ENCODE measurements at regions not wholly inside any gene's neighbourhood (a gene's known extent, or its start where the extent isn't known, plus 50 kb on each side); places are given as distances from the start of the nearest gene placed in this dataset.

DNA sequence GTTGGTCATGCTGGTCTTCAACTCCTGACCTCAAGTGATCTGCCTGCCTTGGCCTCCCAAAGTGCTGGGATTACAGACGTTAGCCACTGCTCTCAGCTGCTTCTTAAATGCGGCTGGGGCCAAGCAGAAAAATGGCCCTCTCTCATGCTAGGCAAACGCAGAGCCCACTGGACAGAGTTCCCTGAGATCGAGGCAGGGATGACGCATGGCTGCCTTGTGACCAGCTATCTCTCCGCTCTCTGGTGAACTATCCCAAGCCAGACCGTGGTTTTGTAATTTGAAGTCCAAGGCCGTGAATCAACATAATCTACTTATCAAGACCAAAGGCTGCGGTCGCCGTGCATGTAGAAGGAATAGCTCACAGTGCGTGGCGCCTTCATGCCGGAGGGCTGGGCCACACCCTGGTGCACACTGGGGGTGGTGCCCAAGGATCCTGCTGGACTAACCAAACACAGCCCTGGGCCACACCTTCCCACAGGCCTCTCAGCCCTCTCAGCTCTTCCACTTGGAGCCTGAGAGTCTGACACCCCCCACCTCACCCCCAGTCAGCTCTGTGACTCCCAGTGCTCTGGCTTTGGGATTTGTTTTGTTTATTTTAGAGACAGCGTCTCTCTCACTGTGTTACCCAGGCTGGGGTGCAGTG, 88.1 kb upstream of the CUX1 start:
- TF ChIP-seq POLR2A (IDR thresholded peaks at IDR 0.05; ENCODE audit: low read depth) (no peak), POLR2AphosphoS5 (IDR thresholded peaks at IDR 0.05) (no peak)
- TF ChIP-seq, protein P1, sequence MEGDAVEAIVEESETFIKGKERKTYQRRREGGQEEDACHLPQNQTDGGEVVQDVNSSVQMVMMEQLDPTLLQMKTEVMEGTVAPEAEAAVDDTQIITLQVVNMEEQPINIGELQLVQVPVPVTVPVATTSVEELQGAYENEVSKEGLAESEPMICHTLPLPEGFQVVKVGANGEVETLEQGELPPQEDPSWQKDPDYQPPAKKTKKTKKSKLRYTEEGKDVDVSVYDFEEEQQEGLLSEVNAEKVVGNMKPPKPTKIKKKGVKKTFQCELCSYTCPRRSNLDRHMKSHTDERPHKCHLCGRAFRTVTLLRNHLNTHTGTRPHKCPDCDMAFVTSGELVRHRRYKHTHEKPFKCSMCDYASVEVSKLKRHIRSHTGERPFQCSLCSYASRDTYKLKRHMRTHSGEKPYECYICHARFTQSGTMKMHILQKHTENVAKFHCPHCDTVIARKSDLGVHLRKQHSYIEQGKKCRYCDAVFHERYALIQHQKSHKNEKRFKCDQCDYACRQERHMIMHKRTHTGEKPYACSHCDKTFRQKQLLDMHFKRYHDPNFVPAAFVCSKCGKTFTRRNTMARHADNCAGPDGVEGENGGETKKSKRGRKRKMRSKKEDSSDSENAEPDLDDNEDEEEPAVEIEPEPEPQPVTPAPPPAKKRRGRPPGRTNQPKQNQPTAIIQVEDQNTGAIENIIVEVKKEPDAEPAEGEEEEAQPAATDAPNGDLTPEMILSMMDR (IDR thresholded peaks at IDR 0.05) = no peak

Measured in esophagus muscularis mucosa (tissue), 3 donors.